ENCODE measurements at regions not wholly inside any gene's neighbourhood (a gene's known extent, or its start where the extent isn't known, plus 50 kb on each side); places are given as distances from the start of the nearest gene placed in this dataset.

GRCh38 chr14:98217530-98217929 is 1054.5 kb downstream of the BCL11B start:
- TF ChIP-seq POLR2A (IDR thresholded peaks at IDR 0.05; ENCODE audit: low read length), result no peak
- TF ChIP-seq GATA1 (IDR thresholded peaks at IDR 0.05; ENCODE audit: low read depth, low read length), result no peak

Measured in erythroblast (primary cell).